ENCODE measurements at regions not wholly inside any gene's neighbourhood (a gene's known extent, or its start where the extent isn't known, plus 50 kb on each side); places are given as distances from the start of the nearest gene placed in this dataset.
A peak's percentile ranks its signal among the peaks of the same experiment; 100 is the strongest.

- DNase-seq (ENCODE audit: low read depth): no peak
- H3K4me3 ChIP-seq (ENCODE audit: low read depth, low read length): no peak overlapping the region
- TF ChIP-seq CTCF (IDR thresholded peaks at IDR 0.05; ENCODE audit: control insufficient read depth, extremely low read depth, insufficient read depth): no peak
These were observed 192.5 kb downstream of the TECRL start for GRCh38 chr4:64216741-64217140.

GRCh38 chr4:64205376-64205775 lies 203.9 kb downstream of the TECRL start:
- no peak for DNase-seq (ENCODE audit: low read depth)
- no peak overlapping the region for H3K4me3 ChIP-seq (ENCODE audit: low read depth, low read length)
- no peak for TF ChIP-seq CTCF (IDR thresholded peaks at IDR 0.05; ENCODE audit: control insufficient read depth, extremely low read depth, insufficient read depth)

GRCh38 chr4:64200001-64200555 lies 209.2 kb downstream of the TECRL start:
- DNase-seq (ENCODE audit: low read depth): no peak
- TF ChIP-seq CTCF (IDR thresholded peaks at IDR 0.05; ENCODE audit: control insufficient read depth, extremely low read depth, insufficient read depth): no peak
- no peak overlapping the region for H3K4me3 ChIP-seq (ENCODE audit: low read depth, low read length)

- no peak overlapping the region for H3K4me3 ChIP-seq (ENCODE audit: low read depth, low read length)
- DNase-seq (ENCODE audit: low read depth): no peak
- no peak for TF ChIP-seq CTCF (IDR thresholded peaks at IDR 0.05; ENCODE audit: control insufficient read depth, extremely low read depth, insufficient read depth)
These were observed 213.7 kb downstream of the TECRL start for GRCh38 chr4:64195582-64195981.

GRCh38 chr4:64192731-64193412 lies 216.4 kb downstream of the TECRL start:
- DNase-seq (ENCODE audit: low read depth): peak; percentile 15
- TF ChIP-seq CTCF (IDR thresholded peaks at IDR 0.05; ENCODE audit: control insufficient read depth, extremely low read depth, insufficient read depth): no peak

GRCh38 chr4:64174247-64174882 lies 234.9 kb downstream of the TECRL start:
- no peak overlapping the region for H3K4me3 ChIP-seq (ENCODE audit: low read depth, low read length)
- no peak for TF ChIP-seq CTCF (IDR thresholded peaks at IDR 0.05; ENCODE audit: control insufficient read depth, extremely low read depth, insufficient read depth)
- no peak for DNase-seq (ENCODE audit: low read depth)

More at GRCh38 chr4:64192731-64193412, 216.4 kb downstream of the TECRL start:
- H3K4me3 ChIP-seq (ENCODE audit: low read depth, low read length): no peak overlapping the region
